Stimulated activated memory B cell treated with anti-CD40 and anti-IgM and Interleukin-4, amounts not matched to agents 10 μg/mL and 1 μg/mL and 100 μg/mL, for 72 hours (primary cell): ENCODE measurements at regions not wholly inside any gene's neighbourhood (a gene's known extent, or its start where the extent isn't known, plus 50 kb on each side); places are given as distances from the start of the nearest gene placed in this dataset.
"Not testable (repeated sequence)": the region's sequence is repeated elsewhere in the genome, so short reads cannot be mapped to it uniquely, and the experiment has no call there.

Source experiments
- ATAC-seq: fragments of 150-1000 bp; cut with Tn5 transposase; 2 replicates; pipeline ENCODE4 v1.10.0; 2021
- H3K27ac Mint-ChIP-seq: one replicate; pipeline ENCODE4 v1.8.0; 2022; ENCODE audit warnings: mild to moderate bottlenecking, mixed read lengths
- H3K27me3 Mint-ChIP-seq: one replicate; pipeline ENCODE4 v1.8.0; 2022; ENCODE audit warnings: mixed read lengths
- H3K36me3 Mint-ChIP-seq: one replicate; pipeline ENCODE4 v1.8.0; 2022; ENCODE audit warnings: mixed read lengths
- H3K4me1 Mint-ChIP-seq: one replicate; pipeline ENCODE4 v1.8.0; 2022; ENCODE audit warnings: mixed read lengths
- H3K4me3 Mint-ChIP-seq: one replicate; pipeline ENCODE4 v1.8.0; 2022; ENCODE audit warnings: mild to moderate bottlenecking, moderate library complexity, mixed read lengths
- H3K9me3 Mint-ChIP-seq: one replicate; pipeline ENCODE4 v1.8.0; 2022; ENCODE audit warnings: mixed read lengths

DNA sequence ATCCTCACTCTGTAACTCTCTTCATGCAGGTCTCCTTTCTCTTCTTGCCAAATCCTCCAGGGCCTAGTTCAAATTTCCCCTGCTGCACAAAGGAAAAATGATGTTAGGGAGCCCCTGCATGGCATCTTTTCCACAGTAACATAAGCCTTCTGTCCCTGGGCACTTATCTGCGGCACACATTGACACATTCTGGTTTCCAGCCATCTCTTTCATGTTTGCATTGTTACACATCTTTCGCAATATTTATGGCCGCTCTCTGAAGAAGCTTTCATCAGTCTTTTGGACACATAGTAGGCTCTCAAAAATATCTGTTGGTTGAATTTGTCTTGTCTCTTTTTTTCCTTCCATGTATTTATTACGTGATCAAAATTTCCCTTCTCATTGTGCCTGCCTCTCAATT is 1806.1 kb upstream of the PIK3C3 start:
- no peak for ATAC-seq
- Mint-ChIP-seq H3K9me3 (peaks cover 5% of the 10 kb centered on the region), H3K27me3 (no peaks in the 10 kb centered on the region), H3K27ac (no peak overlapping the region), H3K36me3 (no peaks in the 10 kb centered on the region), H3K4me1 (no peaks in the 10 kb centered on the region), H3K4me3 (no peak overlapping the region)

DNA sequence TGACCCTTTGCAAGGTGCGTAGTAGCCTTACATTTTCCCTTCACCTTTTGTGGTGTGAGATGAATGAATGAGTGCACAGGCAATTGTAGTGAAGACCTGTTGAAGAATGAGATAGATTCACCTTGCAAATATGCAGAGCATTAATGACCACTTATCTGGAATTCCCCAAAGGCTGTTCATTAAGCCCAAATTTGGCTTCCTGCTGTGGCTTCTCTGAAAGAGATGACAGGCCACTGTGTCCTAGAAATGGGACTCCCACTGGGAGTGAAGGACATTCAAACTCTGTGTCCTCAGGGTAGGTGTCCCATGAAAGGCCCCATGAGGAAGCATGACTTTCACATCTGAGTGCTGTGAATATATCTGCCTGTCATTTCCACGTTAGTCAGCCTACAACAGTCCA is 1821.8 kb upstream of the PIK3C3 start:
- Mint-ChIP-seq H3K9me3 (peaks cover 14% of the 10 kb centered on the region), H3K4me3 (no peak overlapping the region), H3K27ac (no peak overlapping the region), H3K4me1 (no peaks in the 10 kb centered on the region), H3K36me3 (no peaks in the 10 kb centered on the region), H3K27me3 (no peaks in the 10 kb centered on the region)
- no peak for ATAC-seq

DNA sequence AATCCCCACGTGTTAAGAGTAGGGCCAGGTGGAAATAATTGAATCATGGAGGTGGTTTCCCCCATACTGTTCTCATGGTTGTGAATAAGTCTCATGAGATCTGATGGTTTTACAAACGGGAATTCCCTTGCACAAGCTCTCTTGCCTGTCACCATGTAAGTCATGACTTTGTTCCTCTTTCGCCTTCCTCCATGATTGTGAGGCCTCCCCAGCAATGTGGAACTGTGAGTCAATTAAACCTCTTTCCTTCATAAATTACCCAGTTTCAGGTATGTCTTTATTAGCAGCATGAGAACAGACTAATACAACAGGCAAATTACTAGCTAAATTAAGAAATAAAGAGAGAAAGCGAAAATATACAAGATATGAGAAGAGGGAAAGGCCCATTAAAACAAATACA is 1822.6 kb upstream of the PIK3C3 start:
- not testable (repeated sequence) for ATAC-seq, H3K27me3 Mint-ChIP-seq, H3K4me3 Mint-ChIP-seq, H3K36me3 Mint-ChIP-seq, H3K27ac Mint-ChIP-seq, H3K4me1 Mint-ChIP-seq
- peaks cover 14% of the 10 kb centered on the region for H3K9me3 Mint-ChIP-seq

DNA sequence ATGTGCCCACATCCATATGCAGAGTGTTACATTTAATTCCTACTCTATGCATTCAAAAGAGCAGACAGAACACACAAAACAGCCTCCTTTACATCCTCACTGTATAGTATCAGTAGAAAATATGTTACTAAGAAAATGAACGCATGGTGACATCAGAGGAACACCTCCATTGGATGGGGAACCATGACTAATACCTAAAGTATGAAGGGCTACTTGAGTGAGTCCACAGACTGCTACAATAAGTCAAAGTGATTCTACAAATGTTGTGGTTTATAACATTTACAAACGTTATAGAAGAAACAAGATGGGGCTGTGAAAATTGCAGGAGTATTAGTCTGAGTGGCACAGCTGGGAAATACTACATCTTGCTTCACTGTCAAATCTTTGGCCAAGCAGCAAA is 1830.9 kb upstream of the PIK3C3 start:
- Mint-ChIP-seq H3K4me3 (no peak overlapping the region), H3K27ac (no peak overlapping the region), H3K4me1 (no peaks in the 10 kb centered on the region), H3K9me3 (peaks cover 1% of the 10 kb centered on the region), H3K36me3 (no peaks in the 10 kb centered on the region), H3K27me3 (no peaks in the 10 kb centered on the region)
- no peak for ATAC-seq

DNA sequence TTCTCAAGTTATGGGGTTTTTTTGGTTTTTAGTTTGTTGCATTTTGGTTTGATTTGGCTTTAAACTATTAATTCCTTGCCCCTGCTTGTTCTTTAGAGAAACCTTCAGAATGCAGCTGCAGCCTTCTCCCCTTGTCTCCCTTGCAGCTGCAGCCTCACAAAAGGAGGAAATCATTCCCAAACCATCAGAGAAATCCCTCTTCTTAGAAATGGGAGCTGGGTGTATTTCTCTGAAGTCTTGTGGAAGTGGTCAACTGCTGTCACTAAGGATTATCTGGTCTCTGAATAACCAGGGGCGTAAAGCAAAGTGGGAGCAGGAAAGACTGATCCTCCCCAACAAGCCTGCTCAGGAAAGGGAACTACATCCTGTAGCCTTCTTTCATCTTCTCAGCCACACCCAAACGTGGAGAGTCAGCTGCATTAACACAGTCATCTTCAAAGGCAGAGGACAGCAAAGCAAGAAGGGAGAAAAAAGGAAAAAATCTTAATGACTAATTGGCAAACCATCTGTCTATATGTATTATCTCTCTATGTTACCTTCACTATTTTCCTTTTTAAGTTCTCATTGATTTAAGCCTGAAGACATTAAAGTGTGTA is 1834.1 kb upstream of the PIK3C3 start:
- H3K27ac Mint-ChIP-seq: no peak overlapping the region
- no peak overlapping the region for H3K4me3 Mint-ChIP-seq
- ATAC-seq: no peak
- no peaks in the 10 kb centered on the region for H3K27me3 Mint-ChIP-seq
- no peaks in the 10 kb centered on the region for H3K36me3 Mint-ChIP-seq
- H3K9me3 Mint-ChIP-seq: peaks cover 12% of the 10 kb centered on the region
- H3K4me1 Mint-ChIP-seq: no peaks in the 10 kb centered on the region

DNA sequence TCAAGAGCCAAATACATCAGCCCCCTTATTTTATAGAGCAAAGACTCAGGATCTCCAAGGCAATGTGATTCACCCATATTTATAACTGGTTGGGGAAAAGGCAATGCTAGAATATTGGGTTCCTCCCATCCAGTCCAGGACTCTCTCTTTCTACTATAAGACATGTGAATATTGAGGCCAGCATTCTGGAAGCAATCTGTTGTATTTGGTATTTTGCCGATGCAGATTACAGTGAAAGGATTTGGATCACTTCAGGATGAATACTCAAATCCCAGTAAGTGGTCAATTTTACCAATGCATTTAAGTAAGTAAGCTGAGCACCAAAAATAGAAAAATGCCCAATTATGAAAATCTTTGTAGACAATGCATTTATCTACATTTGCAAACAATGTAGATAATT is 1834.7 kb upstream of the PIK3C3 start:
- H3K9me3 Mint-ChIP-seq: peaks cover 12% of the 10 kb centered on the region
- no peaks in the 10 kb centered on the region for H3K4me1 Mint-ChIP-seq
- no peak overlapping the region for H3K27ac Mint-ChIP-seq
- no peaks in the 10 kb centered on the region for H3K27me3 Mint-ChIP-seq
- ATAC-seq: no peak
- H3K36me3 Mint-ChIP-seq: no peaks in the 10 kb centered on the region
- no peak overlapping the region for H3K4me3 Mint-ChIP-seq

DNA sequence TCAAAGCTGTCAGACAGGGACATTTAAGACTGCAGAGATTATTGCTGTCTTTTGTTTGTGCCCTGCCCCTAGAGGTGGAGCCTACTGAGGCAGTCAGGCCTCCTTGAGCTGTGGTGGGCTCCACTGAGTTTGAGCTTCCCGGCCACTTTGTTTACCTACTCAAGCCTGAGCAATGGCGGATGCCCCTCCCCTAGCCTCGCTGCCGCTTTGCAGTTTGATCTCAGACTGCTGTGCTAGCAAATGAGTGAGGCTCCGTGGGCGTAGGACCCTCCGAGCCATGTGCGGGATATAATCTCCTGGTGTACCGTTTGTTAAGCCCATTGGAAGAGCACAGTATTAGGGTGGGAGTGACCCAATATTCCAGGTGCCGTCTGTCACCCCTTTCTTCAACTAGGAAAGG is 1835.5 kb upstream of the PIK3C3 start:
- H3K9me3 Mint-ChIP-seq: peaks cover 12% of the 10 kb centered on the region
- ATAC-seq, H3K27me3 Mint-ChIP-seq, H3K4me3 Mint-ChIP-seq, H3K27ac Mint-ChIP-seq, H3K4me1 Mint-ChIP-seq, H3K36me3 Mint-ChIP-seq: not testable (repeated sequence)

DNA sequence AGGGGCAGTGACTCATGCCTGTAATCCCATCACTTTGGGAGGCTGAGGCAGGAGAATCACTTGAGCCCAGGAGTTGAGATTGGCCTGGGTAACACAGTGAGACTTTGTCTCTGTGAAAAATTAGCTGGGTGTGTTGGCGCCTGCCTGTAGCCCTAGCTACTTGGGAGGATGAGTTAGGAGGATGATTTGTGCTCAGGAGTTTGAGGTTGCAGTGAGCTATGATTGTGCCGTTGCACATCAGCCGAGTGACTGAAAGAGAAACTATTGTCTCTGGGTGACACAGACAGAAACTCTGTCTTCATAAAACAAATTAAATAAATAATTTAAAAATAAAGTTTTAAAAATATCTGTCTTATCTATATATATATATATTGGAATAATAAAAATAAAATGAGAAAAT is 1844.6 kb upstream of the PIK3C3 start:
- Mint-ChIP-seq H3K9me3 (peaks cover 7% of the 10 kb centered on the region), H3K4me1 (no peaks in the 10 kb centered on the region), H3K27ac (no peak overlapping the region), H3K27me3 (no peaks in the 10 kb centered on the region), H3K4me3 (no peak overlapping the region), H3K36me3 (no peaks in the 10 kb centered on the region)
- no peak for ATAC-seq

DNA sequence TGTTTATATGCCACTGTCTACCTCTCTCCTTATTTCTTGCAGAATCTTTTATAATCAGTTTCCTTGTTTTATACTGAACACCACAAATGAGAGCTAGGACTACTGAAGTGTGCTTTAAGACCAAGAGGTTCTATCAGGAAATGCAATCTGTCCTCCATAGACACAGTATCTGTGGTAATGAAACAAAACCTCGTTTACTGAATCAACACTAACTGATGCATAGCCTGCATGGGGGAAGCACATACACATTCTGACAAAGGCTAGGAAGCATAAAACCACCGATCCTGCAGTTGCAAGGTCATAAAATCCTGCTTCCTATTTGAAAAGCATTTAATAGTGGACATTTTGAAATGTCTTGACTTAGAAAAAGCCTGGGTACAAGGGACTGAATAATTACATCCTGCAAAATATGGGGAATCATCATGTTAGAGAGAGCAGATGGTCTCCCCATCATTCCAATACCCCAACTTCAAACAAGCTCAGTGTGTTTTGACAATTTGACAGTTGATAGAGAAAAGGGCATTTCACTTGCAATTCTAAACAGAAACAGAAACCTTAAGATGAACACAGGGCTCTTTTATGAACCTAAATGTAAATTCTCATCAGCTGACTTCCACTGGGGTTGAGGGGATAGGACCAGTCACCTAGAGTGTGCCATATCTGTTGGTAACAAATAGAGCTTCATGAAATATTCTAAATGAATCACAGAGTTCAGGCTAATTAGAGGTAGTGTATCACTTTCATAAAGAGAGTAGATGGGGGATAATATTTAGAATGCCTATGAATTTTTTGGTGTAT is 1845.6 kb upstream of the PIK3C3 start:
- Mint-ChIP-seq H3K4me1 (no peaks in the 10 kb centered on the region), H3K27ac (no peak overlapping the region), H3K36me3 (no peaks in the 10 kb centered on the region), H3K9me3 (peaks cover 7% of the 10 kb centered on the region), H3K27me3 (no peaks in the 10 kb centered on the region), H3K4me3 (no peak overlapping the region)
- ATAC-seq: no peak

DNA sequence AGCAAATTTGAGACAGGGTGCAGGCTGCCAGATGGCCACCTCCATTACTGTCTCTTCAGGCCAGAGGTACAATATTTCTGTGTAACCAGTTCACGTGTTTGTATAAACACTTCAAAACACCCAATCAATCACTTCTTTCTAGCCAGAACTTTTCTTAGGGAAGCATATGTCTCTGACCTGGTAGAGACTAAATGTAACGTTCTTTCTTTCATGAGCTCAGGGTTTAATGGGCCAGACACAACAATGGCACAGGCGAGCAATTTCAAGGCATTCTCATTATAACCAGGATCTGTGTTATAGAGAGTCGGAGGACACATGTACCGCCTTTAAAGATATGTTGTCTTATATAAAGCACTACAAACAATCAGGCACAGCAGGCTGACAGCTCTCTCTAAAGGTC is 1846.4 kb upstream of the PIK3C3 start:
- Mint-ChIP-seq H3K4me1 (no peaks in the 10 kb centered on the region), H3K4me3 (no peak overlapping the region), H3K36me3 (no peaks in the 10 kb centered on the region), H3K27me3 (no peaks in the 10 kb centered on the region), H3K9me3 (peaks cover 7% of the 10 kb centered on the region), H3K27ac (no peak overlapping the region)
- ATAC-seq: no peak

DNA sequence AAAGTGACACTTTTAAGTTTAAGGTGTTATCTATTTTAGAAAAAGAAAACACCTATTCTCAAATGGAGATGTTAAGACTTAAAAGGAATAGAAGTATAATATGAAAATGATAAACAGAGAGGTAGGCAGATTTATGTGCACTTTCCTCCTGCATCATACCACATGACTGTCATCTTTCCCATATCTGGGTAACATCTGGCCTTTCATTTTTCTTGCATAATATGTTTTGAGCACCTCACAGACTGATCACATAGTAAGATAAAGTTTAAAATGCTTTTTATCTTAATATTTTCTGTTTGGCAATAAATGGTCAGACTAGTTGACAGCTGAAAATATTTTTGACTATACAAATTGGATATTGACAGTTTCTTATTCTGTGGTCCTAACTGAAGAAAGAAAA is 1852.1 kb upstream of the PIK3C3 start:
- no peaks in the 10 kb centered on the region for H3K27me3 Mint-ChIP-seq
- H3K27ac Mint-ChIP-seq: no peak overlapping the region
- no peak overlapping the region for H3K4me3 Mint-ChIP-seq
- no peaks in the 10 kb centered on the region for H3K36me3 Mint-ChIP-seq
- H3K4me1 Mint-ChIP-seq: no peaks in the 10 kb centered on the region
- ATAC-seq: no peak
- peaks cover 2% of the 10 kb centered on the region for H3K9me3 Mint-ChIP-seq

DNA sequence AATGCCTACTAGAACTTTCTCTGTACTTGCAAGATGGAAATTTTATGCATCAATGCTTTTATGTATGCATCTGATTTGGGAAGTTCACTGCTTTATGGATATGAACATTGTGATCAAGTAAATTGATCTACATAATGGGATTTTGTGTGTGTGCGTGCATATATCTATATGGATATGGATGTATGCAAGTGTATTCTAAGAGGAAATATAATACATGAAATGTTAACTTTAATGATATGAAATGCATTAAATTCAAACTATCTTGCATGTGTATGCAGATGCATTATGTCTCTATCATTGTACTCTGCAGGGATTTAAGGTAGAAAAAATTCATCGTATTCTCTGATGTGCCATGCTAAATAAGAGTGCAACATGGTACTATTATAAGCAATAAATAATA is 1855.4 kb upstream of the PIK3C3 start:
- ATAC-seq: no peak
- H3K4me1 Mint-ChIP-seq: no peaks in the 10 kb centered on the region
- no peak overlapping the region for H3K27ac Mint-ChIP-seq
- H3K9me3 Mint-ChIP-seq: no peaks in the 10 kb centered on the region
- H3K36me3 Mint-ChIP-seq: no peaks in the 10 kb centered on the region
- no peak overlapping the region for H3K4me3 Mint-ChIP-seq
- H3K27me3 Mint-ChIP-seq: no peaks in the 10 kb centered on the region

DNA sequence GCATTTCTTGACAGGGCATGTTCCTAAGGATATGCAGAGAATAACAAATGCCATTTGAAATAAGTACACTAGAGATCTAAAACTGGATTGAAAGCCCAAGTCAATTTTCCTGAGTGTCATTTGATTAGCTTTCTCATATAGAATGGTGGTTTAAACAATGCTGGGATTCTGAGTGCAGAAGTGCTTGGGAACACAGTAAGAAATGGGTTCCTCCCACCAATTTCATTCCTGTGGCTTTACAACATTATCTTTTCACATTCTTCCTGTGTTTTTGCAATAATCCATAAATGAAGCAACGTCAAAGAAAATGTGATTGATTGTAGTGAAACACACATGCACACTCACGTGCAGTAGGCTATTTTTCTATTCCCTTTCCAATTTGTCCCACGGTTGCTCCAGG is 1858.4 kb upstream of the PIK3C3 start:
- Mint-ChIP-seq H3K4me1 (no peaks in the 10 kb centered on the region), H3K27ac (no peak overlapping the region), H3K9me3 (no peaks in the 10 kb centered on the region), H3K4me3 (no peak overlapping the region), H3K36me3 (no peaks in the 10 kb centered on the region), H3K27me3 (no peaks in the 10 kb centered on the region)
- ATAC-seq: no peak

DNA sequence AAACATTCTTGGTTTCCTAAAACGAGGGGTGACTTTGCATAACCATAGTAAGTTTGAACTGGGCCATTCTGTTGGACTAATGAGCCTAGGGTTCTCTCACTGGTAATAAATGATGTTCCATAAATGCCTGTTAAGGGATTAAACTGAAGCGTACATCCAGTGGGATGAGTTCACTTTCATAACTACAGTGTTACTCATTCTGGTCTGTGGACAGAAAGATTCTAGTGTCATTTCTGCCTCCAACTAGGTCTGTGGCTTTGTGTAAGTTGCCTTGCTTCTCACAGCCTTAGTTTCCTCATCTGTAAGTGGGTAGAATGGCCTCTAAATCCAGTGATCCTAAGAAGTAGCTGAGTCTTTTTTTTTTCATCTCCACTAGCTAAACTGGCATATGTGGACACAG is 1860.6 kb upstream of the PIK3C3 start:
- ATAC-seq: no peak
- H3K27me3 Mint-ChIP-seq: no peaks in the 10 kb centered on the region
- no peak overlapping the region for H3K27ac Mint-ChIP-seq
- no peaks in the 10 kb centered on the region for H3K4me1 Mint-ChIP-seq
- peaks cover 3% of the 10 kb centered on the region for H3K9me3 Mint-ChIP-seq
- no peak overlapping the region for H3K4me3 Mint-ChIP-seq
- no peaks in the 10 kb centered on the region for H3K36me3 Mint-ChIP-seq

DNA sequence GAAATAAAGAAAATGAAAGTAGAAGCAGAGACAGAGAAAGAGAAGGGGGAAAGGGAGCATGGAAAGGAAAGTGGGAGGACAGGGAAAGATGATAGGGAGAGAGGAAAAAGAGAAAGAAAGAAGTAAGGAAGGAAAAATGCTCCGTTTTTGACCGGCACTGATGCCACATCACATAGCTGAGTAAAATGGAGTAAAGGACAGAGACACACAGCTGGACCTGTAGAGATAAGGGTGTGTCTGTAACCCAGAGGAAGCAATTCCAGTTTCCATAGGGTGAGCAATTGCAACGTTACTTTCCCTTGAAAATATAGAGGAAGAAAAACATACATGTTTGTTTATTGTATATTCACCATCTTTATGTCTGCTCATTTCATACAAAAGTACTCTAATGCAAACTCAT is 1866.9 kb upstream of the PIK3C3 start:
- ATAC-seq: no peak
- no peak overlapping the region for H3K4me3 Mint-ChIP-seq
- H3K9me3 Mint-ChIP-seq: peaks cover 7% of the 10 kb centered on the region

DNA sequence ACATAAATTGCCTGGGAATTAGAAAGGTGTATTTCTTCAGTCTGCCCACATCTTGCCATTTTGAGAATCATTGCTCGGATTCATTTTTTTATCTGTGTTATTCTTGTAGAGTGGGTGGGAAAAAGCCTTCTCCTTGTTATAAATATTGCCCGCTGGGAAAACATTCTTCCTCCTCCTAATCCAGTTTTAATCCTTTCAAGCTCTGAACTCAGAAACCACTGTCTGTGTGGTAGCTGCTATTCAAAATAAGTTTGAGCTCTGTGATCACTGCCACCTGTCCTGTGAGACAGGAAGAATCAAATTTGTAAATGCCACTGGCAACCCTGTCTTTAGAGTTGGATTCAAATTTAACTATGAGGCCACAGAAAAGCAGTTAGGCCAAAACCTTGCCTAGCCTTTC is 1875.2 kb upstream of the PIK3C3 start:
- H3K27me3 Mint-ChIP-seq: no peaks in the 10 kb centered on the region
- no peak overlapping the region for H3K4me3 Mint-ChIP-seq
- H3K4me1 Mint-ChIP-seq: no peaks in the 10 kb centered on the region
- no peaks in the 10 kb centered on the region for H3K36me3 Mint-ChIP-seq
- H3K9me3 Mint-ChIP-seq: no peaks in the 10 kb centered on the region
- ATAC-seq: no peak
- H3K27ac Mint-ChIP-seq: no peak overlapping the region

More for the DNA sequence above, 1866.9 kb upstream of the PIK3C3 start:
- no peak overlapping the region for H3K27ac Mint-ChIP-seq
- no peaks in the 10 kb centered on the region for H3K36me3 Mint-ChIP-seq
- no peaks in the 10 kb centered on the region for H3K4me1 Mint-ChIP-seq
- no peaks in the 10 kb centered on the region for H3K27me3 Mint-ChIP-seq
